ENCODE measurements at regions not wholly inside any gene's neighbourhood (a gene's known extent, or its start where the extent isn't known, plus 50 kb on each side); places are given as distances from the start of the nearest gene placed in this dataset.

DNA sequence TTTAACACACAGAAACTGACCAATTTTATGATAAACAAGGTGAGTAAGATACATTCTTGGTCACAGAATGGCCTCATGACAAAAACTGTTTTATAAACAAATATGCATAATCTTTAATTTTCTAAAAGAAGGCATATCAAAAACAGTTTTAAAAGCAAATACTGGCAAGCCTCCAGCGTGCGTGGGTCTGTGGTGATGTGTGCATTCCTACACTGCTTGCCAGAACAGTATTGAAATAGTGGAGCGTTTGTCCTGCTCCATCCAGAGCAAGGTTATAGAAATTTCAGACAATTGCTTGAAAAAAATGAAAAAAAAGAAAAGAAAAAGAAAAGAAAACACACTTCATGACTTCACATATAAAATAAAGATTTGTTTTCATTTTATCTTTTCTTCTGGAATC is 140.9 kb downstream of the MZT1 start:
- TF ChIP-seq, protein P1, sequence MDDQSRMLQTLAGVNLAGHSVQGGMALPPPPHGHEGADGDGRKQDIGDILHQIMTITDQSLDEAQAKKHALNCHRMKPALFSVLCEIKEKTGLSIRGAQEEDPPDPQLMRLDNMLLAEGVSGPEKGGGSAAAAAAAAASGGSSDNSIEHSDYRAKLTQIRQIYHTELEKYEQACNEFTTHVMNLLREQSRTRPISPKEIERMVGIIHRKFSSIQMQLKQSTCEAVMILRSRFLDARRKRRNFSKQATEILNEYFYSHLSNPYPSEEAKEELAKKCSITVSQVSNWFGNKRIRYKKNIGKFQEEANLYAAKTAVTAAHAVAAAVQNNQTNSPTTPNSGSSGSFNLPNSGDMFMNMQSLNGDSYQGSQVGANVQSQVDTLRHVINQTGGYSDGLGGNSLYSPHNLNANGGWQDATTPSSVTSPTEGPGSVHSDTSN (IDR thresholded peaks at IDR 0.05): no peak
- TF ChIP-seq REST (IDR thresholded peaks at IDR 0.05; ENCODE audit: low read depth, low read length) (no peak), YY1 (IDR thresholded peaks at IDR 0.05; ENCODE audit: low read depth) (no peak), JUND (IDR thresholded peaks at IDR 0.05) (no peak), EP300 (IDR thresholded peaks at IDR 0.05; ENCODE audit: borderline replicate concordance in 1 of 2, low read depth in 1 of 2, low read length in 1 of 2) (no peak), MXI1 (IDR thresholded peaks at IDR 0.05; ENCODE audit: low read depth, low read length) (no peak), RAD21 (IDR thresholded peaks at IDR 0.05; ENCODE audit: low read length) (no peak)
- TF ChIP-seq, protein P2, sequence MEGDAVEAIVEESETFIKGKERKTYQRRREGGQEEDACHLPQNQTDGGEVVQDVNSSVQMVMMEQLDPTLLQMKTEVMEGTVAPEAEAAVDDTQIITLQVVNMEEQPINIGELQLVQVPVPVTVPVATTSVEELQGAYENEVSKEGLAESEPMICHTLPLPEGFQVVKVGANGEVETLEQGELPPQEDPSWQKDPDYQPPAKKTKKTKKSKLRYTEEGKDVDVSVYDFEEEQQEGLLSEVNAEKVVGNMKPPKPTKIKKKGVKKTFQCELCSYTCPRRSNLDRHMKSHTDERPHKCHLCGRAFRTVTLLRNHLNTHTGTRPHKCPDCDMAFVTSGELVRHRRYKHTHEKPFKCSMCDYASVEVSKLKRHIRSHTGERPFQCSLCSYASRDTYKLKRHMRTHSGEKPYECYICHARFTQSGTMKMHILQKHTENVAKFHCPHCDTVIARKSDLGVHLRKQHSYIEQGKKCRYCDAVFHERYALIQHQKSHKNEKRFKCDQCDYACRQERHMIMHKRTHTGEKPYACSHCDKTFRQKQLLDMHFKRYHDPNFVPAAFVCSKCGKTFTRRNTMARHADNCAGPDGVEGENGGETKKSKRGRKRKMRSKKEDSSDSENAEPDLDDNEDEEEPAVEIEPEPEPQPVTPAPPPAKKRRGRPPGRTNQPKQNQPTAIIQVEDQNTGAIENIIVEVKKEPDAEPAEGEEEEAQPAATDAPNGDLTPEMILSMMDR (IDR thresholded peaks at IDR 0.05): no peak

Measured in SK-N-SH (cell line).